ENCODE measurements at regions not wholly inside any gene's neighbourhood (a gene's known extent, or its start where the extent isn't known, plus 50 kb on each side); places are given as distances from the start of the nearest gene placed in this dataset.
"Not testable (repeated sequence)": the region's sequence is repeated elsewhere in the genome, so short reads cannot be mapped to it uniquely, and the experiment has no call there.

GRCh38 chr16:52033992-52034391, 513.0 kb downstream of the TOX3 start:
- no peak for DNase-seq

- DNase-seq, result no peak
Observed at GRCh38 chr16:52022980-52023379, 524.0 kb downstream of the TOX3 start.

- DNase-seq, result no peak
Observed at GRCh38 chr16:52022177-52022576, 524.8 kb downstream of the TOX3 start.

- DNase-seq, result no peak
Observed at GRCh38 chr16:52016387-52016786, 530.6 kb downstream of the TOX3 start.

GRCh38 chr16:52005551-52005950, 541.4 kb downstream of the TOX3 start:
- DNase-seq, result no peak

- DNase-seq, result no peak
Observed at GRCh38 chr16:52004343-52004742, 542.6 kb downstream of the TOX3 start.

GRCh38 chr16:52002026-52002425, 544.9 kb downstream of the TOX3 start:
- no peak for DNase-seq

GRCh38 chr16:51996516-51996915, 550.4 kb downstream of the TOX3 start:
- no peak for DNase-seq

GRCh38 chr16:51994597-51994996, 552.3 kb downstream of the TOX3 start:
- peak; percentile 99 for DNase-seq

- no peak for DNase-seq
Observed at GRCh38 chr16:51989637-51990230, 557.2 kb downstream of the TOX3 start.

GRCh38 chr16:51988977-51989376, 558.0 kb downstream of the TOX3 start:
- no peak for DNase-seq

GRCh38 chr16:51987519-51987918, 559.4 kb downstream of the TOX3 start:
- no peak for DNase-seq

GRCh38 chr16:51986717-51987116, 560.2 kb downstream of the TOX3 start:
- no peak for DNase-seq

GRCh38 chr16:51986301-51986700, 560.6 kb downstream of the TOX3 start:
- DNase-seq, result no peak

GRCh38 chr16:51985126-51985525, 561.8 kb downstream of the TOX3 start:
- DNase-seq, result no peak

GRCh38 chr16:51984395-51984794, 562.5 kb downstream of the TOX3 start:
- DNase-seq, result no peak

GRCh38 chr16:51982715-51983680, 563.9 kb downstream of the TOX3 start:
- peak; percentile 91 for DNase-seq

GRCh38 chr16:51981725-51982124, 565.2 kb downstream of the TOX3 start:
- no peak for DNase-seq

- not testable (repeated sequence) for DNase-seq
Observed at GRCh38 chr16:51977506-51977905, 569.4 kb downstream of the TOX3 start.

GRCh38 chr16:51971184-51971583, 575.8 kb downstream of the TOX3 start:
- DNase-seq, result peak; percentile 64

- DNase-seq, result no peak
Observed at GRCh38 chr16:51968749-51969148, 578.2 kb downstream of the TOX3 start.

- no peak for DNase-seq
Observed at GRCh38 chr16:51967646-51968045, 579.3 kb downstream of the TOX3 start.

- no peak for DNase-seq
Observed at GRCh38 chr16:51960931-51961330, 586.0 kb downstream of the TOX3 start.

- DNase-seq, result no peak
Observed at GRCh38 chr16:51953286-51953985, 593.5 kb downstream of the TOX3 start.

All from DMS53 (cell line).